RWPE2 (cell line): ENCODE measurements at regions not wholly inside any gene's neighbourhood (a gene's known extent, or its start where the extent isn't known, plus 50 kb on each side); places are given as distances from the start of the nearest gene placed in this dataset.

Experiments used
- ATAC-seq: fragments of 200-7000 bp; cut with Tn5 transposase; 3 replicates; pipeline ENCODE4 v1.9.1; 2021; ENCODE audit warnings: low read depth
- DNase-seq: peaks from one replicate; pipeline ENCODE4 v3.0.0-alpha.2; 2020; ENCODE audit warnings: low spot score
- H3K27ac ChIP-seq: fragments of 450-650 bp; 2 replicates; pipeline ENCODE4 v1.5.1; 2017; ENCODE audit warnings: mild to moderate bottlenecking; ENCODE audit not compliant: poor library complexity, severe bottlenecking
- H3K27me3 ChIP-seq: fragments of 250-450 bp; sonication (Bioruptor Pico); 2 replicates; pipeline ENCODE4 v1.5.1; 2021; ENCODE audit warnings: mild to moderate bottlenecking, moderate library complexity; ENCODE audit not compliant: insufficient read depth, poor library complexity, severe bottlenecking
- H3K36me3 ChIP-seq: fragments of 250-450 bp; sonication (Bioruptor Pico); 2 replicates; pipeline ENCODE4 v1.5.1; 2020; ENCODE audit warnings: low read depth, mild to moderate bottlenecking, moderate library complexity
- H3K4me1 ChIP-seq: fragments of 250-450 bp; sonication (Bioruptor Pico); 2 replicates; pipeline ENCODE4 v1.5.1; 2021; ENCODE audit warnings: mild to moderate bottlenecking, moderate library complexity; ENCODE audit not compliant: insufficient read depth, poor library complexity, severe bottlenecking
- H3K4me3 ChIP-seq: fragments of 250-450 bp; sonication (Bioruptor Pico); 2 replicates; pipeline ENCODE4 v1.5.1; 2021; ENCODE audit warnings: mild to moderate bottlenecking, moderate library complexity; ENCODE audit not compliant: severe bottlenecking
- H3K9me3 ChIP-seq: fragments of 250-450 bp; sonication (Bioruptor Pico); 2 replicates; pipeline ENCODE4 v1.5.1; 2021; ENCODE audit warnings: mild to moderate bottlenecking, moderate library complexity; ENCODE audit not compliant: severe bottlenecking
- CTCF ChIP-seq: fragments of 450-650 bp; IDR thresholded peaks from one replicate; pipeline ENCODE4 v1.5.1; 2017; ENCODE audit warnings: mild to moderate bottlenecking, moderate library complexity; ENCODE audit not compliant: poor library complexity, severe bottlenecking

GRCh38 chr20:58600756-58601155, 50.3 kb upstream of the STX16 start:
- DNase-seq = no peak
- H3K27me3 ChIP-seq = no peaks in the 10 kb centered on the region
- TF ChIP-seq CTCF = no peak

GRCh38 chr20:58599966-58600365, 51.1 kb upstream of the STX16 start:
- no peaks in the 10 kb centered on the region for H3K9me3 ChIP-seq
- no peak overlapping the region for H3K27ac ChIP-seq
- H3K36me3 ChIP-seq = no peaks in the 10 kb centered on the region
- ATAC-seq = no peak
- no peaks in the 10 kb centered on the region for H3K4me1 ChIP-seq
- no peak for TF ChIP-seq CTCF
- no peak for DNase-seq
- H3K4me3 ChIP-seq = no peak overlapping the region
- no peaks in the 10 kb centered on the region for H3K27me3 ChIP-seq

More at GRCh38 chr20:58600756-58601155, 50.3 kb upstream of the STX16 start:
- Histone ChIP-seq H3K4me1 (no peaks in the 10 kb centered on the region), H3K4me3 (no peak overlapping the region), H3K36me3 (no peaks in the 10 kb centered on the region), H3K27ac (no peak overlapping the region), H3K9me3 (no peaks in the 10 kb centered on the region)
- no peak for ATAC-seq

- no peak for DNase-seq
- no peaks in the 10 kb centered on the region for H3K36me3 ChIP-seq
- no peaks in the 10 kb centered on the region for H3K27me3 ChIP-seq
- H3K4me1 ChIP-seq = no peaks in the 10 kb centered on the region
- no peaks in the 10 kb centered on the region for H3K9me3 ChIP-seq
- 0 out of 3 replicates have a peak, but pooled peaks have one; percentile 6 for ATAC-seq
- no peak overlapping the region for H3K27ac ChIP-seq
- H3K4me3 ChIP-seq = no peak overlapping the region
- TF ChIP-seq CTCF = no peak
Observed at GRCh38 chr20:58598211-58599015, 52.7 kb upstream of the STX16 start.

GRCh38 chr20:58597249-58597891, 53.7 kb upstream of the STX16 start:
- Histone ChIP-seq H3K27me3 (no peaks in the 10 kb centered on the region), H3K9me3 (no peaks in the 10 kb centered on the region), H3K27ac (no peak overlapping the region), H3K4me3 (no peak overlapping the region), H3K36me3 (no peaks in the 10 kb centered on the region), H3K4me1 (no peaks in the 10 kb centered on the region)
- DNase-seq (no peak), ATAC-seq (no peak)
- TF ChIP-seq CTCF = no peak
